GM12865 (cell line): ENCODE measurements at regions not wholly inside any gene's neighbourhood (a gene's known extent, or its start where the extent isn't known, plus 50 kb on each side); places are given as distances from the start of the nearest gene placed in this dataset.

ENCODE experiments used
- DNase-seq: peaks from one replicate; pipeline ENCODE4 v3.0.0; 2010; ENCODE audit warnings: low read depth
- H3K4me3 ChIP-seq: 2 replicates; pipeline ENCODE4 v1.5.1; 2011; ENCODE audit warnings: mild to moderate bottlenecking, low read depth, low read length, control low read depth
- TF ChIP-seq, protein P1 (sequence below): IDR thresholded peaks from 2 replicates; pipeline ENCODE4 v1.5.1; 2011; ENCODE audit warnings: low read length, control low read depth, low read depth, inconsistent platforms; ENCODE audit not compliant: insufficient read depth; ENCODE audit errors: missing control alignments

- no peak for DNase-seq
- TF ChIP-seq, protein P1, sequence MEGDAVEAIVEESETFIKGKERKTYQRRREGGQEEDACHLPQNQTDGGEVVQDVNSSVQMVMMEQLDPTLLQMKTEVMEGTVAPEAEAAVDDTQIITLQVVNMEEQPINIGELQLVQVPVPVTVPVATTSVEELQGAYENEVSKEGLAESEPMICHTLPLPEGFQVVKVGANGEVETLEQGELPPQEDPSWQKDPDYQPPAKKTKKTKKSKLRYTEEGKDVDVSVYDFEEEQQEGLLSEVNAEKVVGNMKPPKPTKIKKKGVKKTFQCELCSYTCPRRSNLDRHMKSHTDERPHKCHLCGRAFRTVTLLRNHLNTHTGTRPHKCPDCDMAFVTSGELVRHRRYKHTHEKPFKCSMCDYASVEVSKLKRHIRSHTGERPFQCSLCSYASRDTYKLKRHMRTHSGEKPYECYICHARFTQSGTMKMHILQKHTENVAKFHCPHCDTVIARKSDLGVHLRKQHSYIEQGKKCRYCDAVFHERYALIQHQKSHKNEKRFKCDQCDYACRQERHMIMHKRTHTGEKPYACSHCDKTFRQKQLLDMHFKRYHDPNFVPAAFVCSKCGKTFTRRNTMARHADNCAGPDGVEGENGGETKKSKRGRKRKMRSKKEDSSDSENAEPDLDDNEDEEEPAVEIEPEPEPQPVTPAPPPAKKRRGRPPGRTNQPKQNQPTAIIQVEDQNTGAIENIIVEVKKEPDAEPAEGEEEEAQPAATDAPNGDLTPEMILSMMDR, result no peak
- H3K4me3 ChIP-seq, result no peak overlapping the region
Measured at GRCh38 chr6:150740453-150740852, 125.0 kb upstream of the MTHFD1L start.

DNA sequence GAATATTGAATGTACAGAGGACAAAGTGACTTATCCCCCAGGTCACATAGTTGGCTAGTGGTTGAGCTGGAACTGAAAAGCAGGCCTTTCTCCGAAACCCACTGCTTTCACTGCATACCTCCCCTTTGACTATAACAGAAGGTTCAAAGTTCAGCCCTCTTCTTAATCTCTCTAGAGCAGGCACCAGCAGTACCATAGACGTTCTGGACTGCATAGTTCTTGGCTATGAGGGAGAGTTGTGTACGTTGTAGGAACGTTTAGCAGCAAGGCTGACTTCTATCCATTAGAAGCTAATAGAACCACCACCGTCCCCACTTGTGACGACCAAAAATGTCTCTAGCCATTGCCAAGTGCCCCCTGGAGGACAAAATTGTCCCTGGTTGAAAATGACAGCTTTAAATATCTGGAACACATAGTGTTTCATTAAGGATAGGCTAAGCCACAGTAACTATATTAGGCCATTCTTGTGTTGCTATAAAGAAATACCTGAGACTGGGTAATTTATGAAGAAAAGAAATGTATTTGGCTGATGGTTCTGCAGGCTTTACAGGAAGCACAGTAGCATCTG is 123.8 kb upstream of the MTHFD1L start:
- no peak overlapping the region for H3K4me3 ChIP-seq
- TF ChIP-seq, protein P1, result peak; percentile 44
- DNase-seq, result peak; percentile 51

DNA sequence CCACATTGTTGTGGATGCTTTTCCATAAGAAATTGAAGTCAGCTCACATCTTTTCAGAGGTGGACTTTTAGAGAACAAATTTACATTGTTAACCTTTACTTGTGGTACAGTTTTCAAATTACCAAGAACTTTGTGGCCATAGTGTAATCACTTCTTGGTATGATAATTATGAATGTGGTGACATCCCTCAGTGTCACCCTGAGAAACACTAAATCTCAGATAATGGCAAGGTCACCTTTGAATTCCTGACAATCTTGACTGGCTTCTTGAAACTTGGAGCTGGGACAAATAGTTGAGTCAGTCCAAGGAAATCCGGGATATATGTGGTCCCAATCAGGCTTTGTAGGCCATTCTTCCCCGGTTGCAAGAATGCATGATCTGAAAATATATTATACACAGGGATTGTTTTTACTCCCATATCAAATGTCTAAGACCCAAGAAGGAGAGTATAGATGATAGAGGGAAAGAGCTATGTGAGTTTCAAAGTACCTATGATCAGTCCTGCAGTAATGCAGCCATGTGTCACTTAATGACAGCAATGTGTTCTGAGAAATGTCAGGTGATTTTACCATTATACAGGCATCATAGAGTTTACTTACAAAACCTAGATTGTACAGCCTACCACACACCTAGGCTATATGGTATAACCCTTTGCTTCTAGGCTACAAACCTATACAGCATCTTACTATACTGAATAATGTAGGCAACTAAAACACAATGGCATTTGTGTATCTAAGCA is 120.8 kb upstream of the MTHFD1L start:
- TF ChIP-seq, protein P1, result no peak
- no peak overlapping the region for H3K4me3 ChIP-seq
- DNase-seq, result no peak

DNA sequence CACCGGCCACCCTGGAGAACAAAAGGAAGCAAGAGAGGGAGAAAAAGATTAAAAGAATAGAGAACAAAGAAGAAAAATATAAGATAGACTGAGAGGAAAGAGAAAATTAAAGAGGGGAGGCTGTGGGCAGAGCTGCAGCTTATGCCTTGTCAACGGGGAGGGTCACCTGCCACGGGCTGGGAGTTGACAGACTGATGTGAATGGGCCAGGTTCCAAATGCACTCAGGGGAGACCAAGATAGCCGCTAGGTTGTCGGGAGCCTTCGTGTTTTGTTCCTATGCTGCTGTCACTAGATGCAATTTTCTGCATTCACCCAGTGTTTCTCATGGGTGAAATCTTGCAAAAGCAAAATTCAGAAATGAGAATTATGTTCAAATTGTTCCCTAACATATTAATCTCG is 119.6 kb upstream of the MTHFD1L start:
- TF ChIP-seq, protein P1, result no peak
- H3K4me3 ChIP-seq, result no peak overlapping the region
- no peak for DNase-seq

GRCh38 chr6:150747155-150747554 is 118.3 kb upstream of the MTHFD1L start:
- DNase-seq, result no peak
- TF ChIP-seq, protein P1, result no peak
- H3K4me3 ChIP-seq, result no peak overlapping the region

DNA sequence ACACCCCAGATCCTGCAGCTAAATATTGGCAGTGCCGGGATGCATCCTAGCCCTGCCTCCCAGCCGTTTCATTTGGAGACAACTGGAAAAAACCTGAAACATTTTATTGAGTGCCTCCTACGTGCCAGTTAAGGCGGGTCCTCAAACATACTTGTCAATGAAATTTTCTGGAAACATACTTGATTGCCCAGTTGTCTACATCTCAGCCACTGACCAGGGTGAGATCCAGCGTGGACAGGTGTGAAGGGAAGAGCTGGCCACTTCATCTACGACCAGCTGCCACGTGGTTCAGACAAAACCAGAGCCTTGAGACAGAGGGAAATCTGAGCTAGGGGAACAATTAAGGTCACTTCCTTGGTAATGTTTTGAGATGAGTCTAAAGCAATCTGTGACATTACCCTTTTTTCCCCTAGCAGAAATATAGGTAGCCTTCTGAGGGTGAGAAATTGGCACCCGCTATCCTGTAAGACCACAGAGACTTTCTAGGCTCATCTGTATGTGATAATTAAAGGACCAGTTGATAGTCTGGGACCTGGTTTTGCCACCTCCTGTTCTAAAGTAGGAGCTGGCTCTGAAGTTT is 116.3 kb upstream of the MTHFD1L start:
- DNase-seq, result peak; percentile 9
- no peak overlapping the region for H3K4me3 ChIP-seq
- TF ChIP-seq, protein P1, result no peak
